ENCODE measurements at regions not wholly inside any gene's neighbourhood (a gene's known extent, or its start where the extent isn't known, plus 50 kb on each side); places are given as distances from the start of the nearest gene placed in this dataset.

DNA sequence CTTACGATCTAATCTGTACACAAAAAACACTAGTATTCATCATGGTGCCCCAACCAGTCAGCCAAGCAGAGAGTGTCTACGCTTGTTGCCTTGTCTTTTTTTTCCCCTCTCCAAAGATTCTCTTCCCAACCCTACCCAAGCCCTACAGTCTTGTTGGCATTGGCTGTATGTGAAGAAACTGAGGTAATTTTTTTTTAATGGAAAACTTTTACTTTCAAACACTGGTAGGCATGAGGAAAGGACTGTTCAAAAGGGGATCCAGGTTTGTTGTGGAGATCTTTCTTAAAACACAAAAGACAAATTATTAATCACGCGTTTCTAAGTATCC, 89.2 kb upstream of the PRSS16 start:
- DNase-seq (ENCODE audit: low read depth) = no peak
- H3K4me3 ChIP-seq (ENCODE audit: control insufficient read depth, low read depth, low read length) = no peak overlapping the region
- TF ChIP-seq, protein P1, sequence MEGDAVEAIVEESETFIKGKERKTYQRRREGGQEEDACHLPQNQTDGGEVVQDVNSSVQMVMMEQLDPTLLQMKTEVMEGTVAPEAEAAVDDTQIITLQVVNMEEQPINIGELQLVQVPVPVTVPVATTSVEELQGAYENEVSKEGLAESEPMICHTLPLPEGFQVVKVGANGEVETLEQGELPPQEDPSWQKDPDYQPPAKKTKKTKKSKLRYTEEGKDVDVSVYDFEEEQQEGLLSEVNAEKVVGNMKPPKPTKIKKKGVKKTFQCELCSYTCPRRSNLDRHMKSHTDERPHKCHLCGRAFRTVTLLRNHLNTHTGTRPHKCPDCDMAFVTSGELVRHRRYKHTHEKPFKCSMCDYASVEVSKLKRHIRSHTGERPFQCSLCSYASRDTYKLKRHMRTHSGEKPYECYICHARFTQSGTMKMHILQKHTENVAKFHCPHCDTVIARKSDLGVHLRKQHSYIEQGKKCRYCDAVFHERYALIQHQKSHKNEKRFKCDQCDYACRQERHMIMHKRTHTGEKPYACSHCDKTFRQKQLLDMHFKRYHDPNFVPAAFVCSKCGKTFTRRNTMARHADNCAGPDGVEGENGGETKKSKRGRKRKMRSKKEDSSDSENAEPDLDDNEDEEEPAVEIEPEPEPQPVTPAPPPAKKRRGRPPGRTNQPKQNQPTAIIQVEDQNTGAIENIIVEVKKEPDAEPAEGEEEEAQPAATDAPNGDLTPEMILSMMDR (IDR thresholded peaks at IDR 0.05; ENCODE audit: control insufficient read depth, insufficient read depth, low read depth, low read length, missing control alignments) = no peak

DNA sequence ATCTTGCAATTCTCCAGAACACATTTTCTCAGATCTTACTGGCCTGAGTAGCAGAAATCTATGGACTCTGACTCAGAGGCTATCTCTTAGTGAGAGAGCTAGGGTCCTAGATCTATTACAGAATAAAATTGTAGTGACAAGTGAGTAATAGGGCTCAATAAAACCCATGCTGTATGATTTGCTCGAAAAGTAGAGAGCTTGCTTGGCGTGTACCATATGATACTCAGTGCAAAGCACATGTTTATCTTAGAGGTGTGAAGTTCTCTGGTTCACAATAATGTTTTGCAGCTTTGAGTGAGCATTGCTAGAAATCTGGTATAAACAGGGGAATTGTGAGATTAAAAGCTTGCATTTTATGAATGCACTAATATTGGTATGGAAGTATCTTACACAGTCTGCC, 87.8 kb upstream of the PRSS16 start:
- H3K4me3 ChIP-seq (ENCODE audit: control insufficient read depth, low read depth, low read length) = no peak overlapping the region
- no peak for DNase-seq (ENCODE audit: low read depth)
- TF ChIP-seq, protein P1 (IDR thresholded peaks at IDR 0.05; ENCODE audit: control insufficient read depth, insufficient read depth, low read depth, low read length, missing control alignments) = no peak

DNA sequence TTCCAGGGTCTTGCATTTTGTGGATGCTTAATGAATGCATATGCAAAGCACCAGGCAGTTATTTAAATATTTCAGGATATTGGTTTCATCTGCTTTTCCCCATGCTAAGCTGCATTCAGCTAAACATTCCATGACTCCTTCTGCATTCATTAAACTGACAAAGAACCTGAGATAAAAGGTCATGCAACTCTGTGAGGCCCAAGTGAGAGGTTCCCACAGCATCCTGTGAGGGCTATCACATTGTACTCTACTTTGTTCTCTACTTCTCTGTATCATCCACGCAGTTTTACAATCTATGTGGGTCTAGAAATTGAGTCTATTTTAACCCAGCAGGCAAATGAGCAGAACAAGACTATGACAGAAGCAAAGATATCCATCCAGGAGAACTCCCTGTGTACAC, 86.4 kb upstream of the PRSS16 start:
- DNase-seq (ENCODE audit: low read depth) = no peak
- TF ChIP-seq, protein P1 (IDR thresholded peaks at IDR 0.05; ENCODE audit: control insufficient read depth, insufficient read depth, low read depth, low read length, missing control alignments) = no peak
- H3K4me3 ChIP-seq (ENCODE audit: control insufficient read depth, low read depth, low read length) = no peak overlapping the region

DNA sequence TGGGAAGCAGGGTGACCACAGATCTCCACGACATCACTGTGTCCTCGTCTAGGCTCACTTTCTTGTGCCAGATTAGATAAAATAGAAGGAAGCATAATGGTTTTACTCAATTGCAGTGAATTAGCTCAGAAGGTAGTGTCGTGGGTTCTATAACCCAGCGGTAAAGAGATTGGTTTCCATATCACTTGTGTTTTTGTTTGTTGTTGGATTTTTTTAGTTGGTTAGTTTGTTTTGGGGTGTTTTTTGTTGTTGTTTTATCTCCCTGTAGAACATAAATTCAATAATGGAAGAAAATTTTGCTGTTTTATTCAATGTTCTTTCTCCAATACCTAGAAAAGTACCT, 85.9 kb upstream of the PRSS16 start:
- no peak for DNase-seq (ENCODE audit: low read depth)
- TF ChIP-seq, protein P1 (IDR thresholded peaks at IDR 0.05; ENCODE audit: control insufficient read depth, insufficient read depth, low read depth, low read length, missing control alignments) = no peak
- no peak overlapping the region for H3K4me3 ChIP-seq (ENCODE audit: control insufficient read depth, low read depth, low read length)

DNA sequence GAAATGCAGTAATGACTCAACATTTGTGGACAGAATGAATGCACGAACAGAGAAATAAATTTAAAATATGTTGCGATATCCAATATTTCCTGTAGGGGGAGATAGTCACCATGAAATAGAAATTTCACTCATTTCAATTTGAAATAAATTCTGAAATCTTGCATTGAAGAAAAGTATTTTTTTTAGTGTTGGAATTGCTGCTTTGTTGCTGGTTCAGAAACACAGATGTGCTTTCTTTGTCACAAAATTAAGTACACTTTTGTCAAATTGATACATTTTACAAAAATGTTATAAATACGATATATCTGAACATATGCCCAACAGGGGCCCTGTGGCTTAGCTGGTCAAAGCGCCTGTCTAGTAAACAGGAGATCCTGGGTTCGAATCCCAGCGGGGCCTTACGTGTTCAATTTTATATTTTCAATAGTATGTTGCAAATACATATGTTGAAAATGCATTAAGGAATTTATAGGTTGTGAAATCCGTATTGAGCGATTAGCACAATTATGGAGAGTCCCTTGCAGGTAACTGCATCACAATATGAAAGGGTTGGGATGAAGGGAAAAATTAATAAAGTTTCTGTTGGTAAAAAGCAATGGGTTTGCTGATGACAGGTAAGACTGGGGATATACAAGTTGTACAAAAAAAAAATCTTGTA, 85.4 kb upstream of the PRSS16 start:
- DNase-seq (ENCODE audit: low read depth) = no peak
- no peak overlapping the region for H3K4me3 ChIP-seq (ENCODE audit: control insufficient read depth, low read depth, low read length)
- TF ChIP-seq, protein P1 (IDR thresholded peaks at IDR 0.05; ENCODE audit: control insufficient read depth, insufficient read depth, low read depth, low read length, missing control alignments) = peak; percentile 44

DNA sequence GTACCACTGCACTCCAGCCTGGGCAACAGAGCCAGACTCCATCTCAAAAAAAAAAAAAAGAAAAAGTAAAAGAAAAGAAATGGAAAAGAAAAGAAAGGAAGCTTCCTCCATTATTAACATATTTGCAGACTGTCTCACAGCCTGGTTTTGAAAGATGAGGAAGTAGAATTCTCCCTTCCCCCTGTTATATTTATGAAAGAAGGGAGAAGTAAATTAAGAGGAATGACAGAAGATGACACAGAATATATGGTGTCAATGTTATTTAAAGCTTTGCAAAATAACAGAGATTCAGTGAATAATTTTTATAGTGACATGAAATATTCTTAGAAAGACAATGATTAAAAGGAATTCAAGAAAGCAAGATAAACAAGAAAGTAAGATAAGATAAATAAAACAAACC, 83.7 kb upstream of the PRSS16 start:
- no peak overlapping the region for H3K4me3 ChIP-seq (ENCODE audit: control insufficient read depth, low read depth, low read length)
- DNase-seq (ENCODE audit: low read depth) = no peak
- TF ChIP-seq, protein P1 (IDR thresholded peaks at IDR 0.05; ENCODE audit: control insufficient read depth, insufficient read depth, low read depth, low read length, missing control alignments) = no peak

DNA sequence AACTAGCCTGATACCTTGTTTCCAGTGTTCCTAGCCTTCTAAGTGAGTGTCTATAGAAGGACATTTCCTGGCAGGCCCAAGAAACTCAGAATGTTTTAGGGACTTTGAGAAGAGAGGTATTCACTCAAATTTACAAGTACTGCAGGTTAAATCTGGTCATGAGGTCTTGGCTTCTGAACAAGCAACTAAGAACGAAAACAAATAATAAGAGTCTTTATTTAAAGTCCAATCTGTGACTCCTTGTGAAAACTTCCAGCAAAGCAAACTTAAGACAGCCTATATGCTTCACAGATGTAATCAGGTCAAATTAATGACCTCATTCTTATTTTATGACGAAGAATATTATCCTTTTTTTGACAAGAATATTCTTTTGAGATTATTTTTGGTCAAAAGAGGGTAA, 79.4 kb upstream of the PRSS16 start:
- no peak overlapping the region for H3K4me3 ChIP-seq (ENCODE audit: control insufficient read depth, low read depth, low read length)
- TF ChIP-seq, protein P1 (IDR thresholded peaks at IDR 0.05; ENCODE audit: control insufficient read depth, insufficient read depth, low read depth, low read length, missing control alignments) = no peak

More for the DNA sequence above, 79.4 kb upstream of the PRSS16 start:
- no peak for DNase-seq (ENCODE audit: low read depth)

All from AG09309 (cell line).